ENCODE measurements at regions not wholly inside any gene's neighbourhood (a gene's known extent, or its start where the extent isn't known, plus 50 kb on each side); places are given as distances from the start of the nearest gene placed in this dataset.

DNA sequence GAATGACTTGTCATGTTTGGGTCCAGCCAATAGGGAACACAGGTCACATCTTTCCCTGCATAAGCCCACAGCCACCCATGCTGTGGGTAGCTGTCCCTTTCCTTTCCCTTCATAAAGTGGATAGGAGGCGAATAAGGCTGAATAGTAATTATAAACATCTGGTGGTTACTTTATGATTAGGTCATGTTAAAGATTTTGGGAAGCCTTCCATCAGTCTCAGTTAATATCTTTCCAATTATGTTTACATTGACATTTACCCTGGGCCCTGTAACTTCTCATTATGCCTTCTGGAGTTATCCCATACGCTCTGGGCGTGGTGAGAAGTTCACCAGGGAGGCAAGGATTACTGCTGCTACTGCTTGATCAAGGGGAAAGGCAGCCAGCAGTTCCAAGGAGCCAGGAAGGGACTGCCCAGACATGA is 197.2 kb downstream of the HLX start:
- no peak for DNase-seq
- Histone ChIP-seq H3K4me1 (no peaks in the 10 kb centered on the region), H3K27me3 (no peaks in the 10 kb centered on the region), H3K4me3 (replicated peaks in 1 of 3) (no peak overlapping the region), H3K9me3 (no peaks in the 10 kb centered on the region), H3K27ac (no peak overlapping the region), H3K36me3 (no peaks in the 10 kb centered on the region)
- TF ChIP-seq, protein P1, sequence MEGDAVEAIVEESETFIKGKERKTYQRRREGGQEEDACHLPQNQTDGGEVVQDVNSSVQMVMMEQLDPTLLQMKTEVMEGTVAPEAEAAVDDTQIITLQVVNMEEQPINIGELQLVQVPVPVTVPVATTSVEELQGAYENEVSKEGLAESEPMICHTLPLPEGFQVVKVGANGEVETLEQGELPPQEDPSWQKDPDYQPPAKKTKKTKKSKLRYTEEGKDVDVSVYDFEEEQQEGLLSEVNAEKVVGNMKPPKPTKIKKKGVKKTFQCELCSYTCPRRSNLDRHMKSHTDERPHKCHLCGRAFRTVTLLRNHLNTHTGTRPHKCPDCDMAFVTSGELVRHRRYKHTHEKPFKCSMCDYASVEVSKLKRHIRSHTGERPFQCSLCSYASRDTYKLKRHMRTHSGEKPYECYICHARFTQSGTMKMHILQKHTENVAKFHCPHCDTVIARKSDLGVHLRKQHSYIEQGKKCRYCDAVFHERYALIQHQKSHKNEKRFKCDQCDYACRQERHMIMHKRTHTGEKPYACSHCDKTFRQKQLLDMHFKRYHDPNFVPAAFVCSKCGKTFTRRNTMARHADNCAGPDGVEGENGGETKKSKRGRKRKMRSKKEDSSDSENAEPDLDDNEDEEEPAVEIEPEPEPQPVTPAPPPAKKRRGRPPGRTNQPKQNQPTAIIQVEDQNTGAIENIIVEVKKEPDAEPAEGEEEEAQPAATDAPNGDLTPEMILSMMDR (IDR thresholded peaks at IDR 0.05) = no peak
- TF ChIP-seq POLR2A (IDR thresholded peaks at IDR 0.05) = no peak
- WGBS, 2 donors = 87 to 94% methylated on average over 3 of the region's 3 CpGs
- intact Hi-C loops (cut with DNase I) = no loop called here

GRCh38 chr1:221078260-221078965 is 199.2 kb downstream of the HLX start:
- H3K4me1 ChIP-seq = no peaks in the 10 kb centered on the region
- no peaks in the 10 kb centered on the region for H3K27me3 ChIP-seq
- H3K9me3 ChIP-seq = no peaks in the 10 kb centered on the region
- no peaks in the 10 kb centered on the region for H3K36me3 ChIP-seq
- no peak overlapping the region for H3K4me3 ChIP-seq (replicated peaks in 1 of 3)
- no peak for TF ChIP-seq POLR2A (IDR thresholded peaks at IDR 0.05)
- TF ChIP-seq, protein P1 (IDR thresholded peaks at IDR 0.05) = no peak
- intact Hi-C loops (cut with DNase I) = no loop called here
- 97 to 98% methylated on average over 1 of the region's 1 CpG for WGBS, 2 donors
- H3K27ac ChIP-seq = no peak overlapping the region
- no peak for DNase-seq

- 88 to 94% methylated on average over 1 of the region's 1 CpG for WGBS, 2 donors
- no peak overlapping the region for H3K27ac ChIP-seq
- no peaks in the 10 kb centered on the region for H3K36me3 ChIP-seq
- no peak for TF ChIP-seq POLR2A (IDR thresholded peaks at IDR 0.05)
- TF ChIP-seq, protein P1 (IDR thresholded peaks at IDR 0.05) = no peak
- intact Hi-C loops (cut with DNase I) = no loop called here
- no peaks in the 10 kb centered on the region for H3K9me3 ChIP-seq
- H3K4me3 ChIP-seq (replicated peaks in 1 of 3) = no peak overlapping the region
- DNase-seq = no peak
- no peaks in the 10 kb centered on the region for H3K27me3 ChIP-seq
- no peaks in the 10 kb centered on the region for H3K4me1 ChIP-seq
Observed at GRCh38 chr1:221083902-221084301, 204.7 kb downstream of the HLX start.

DNA sequence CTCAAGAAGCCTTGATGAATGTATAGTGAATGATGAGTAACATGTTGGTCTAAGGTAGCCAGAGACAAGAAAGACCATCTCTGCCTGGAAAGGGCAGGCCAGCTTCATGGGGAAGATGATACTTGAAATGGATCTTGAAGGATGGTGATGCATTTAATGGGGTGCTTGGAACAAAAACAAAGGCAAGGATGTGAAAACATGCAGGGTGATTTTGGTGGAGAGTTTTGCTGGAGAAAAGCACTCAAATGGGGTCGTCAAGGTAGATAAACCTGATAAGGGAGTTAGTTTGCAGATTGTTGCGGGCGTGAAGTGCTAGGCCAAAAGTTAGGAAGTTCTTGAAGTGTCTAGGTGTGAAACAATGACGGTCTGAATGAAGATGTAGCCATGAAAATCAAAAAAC is 205.4 kb downstream of the HLX start:
- Histone ChIP-seq H3K4me3 (replicated peaks in 1 of 3) (no peak overlapping the region), H3K27ac (no peak overlapping the region), H3K4me1 (no peaks in the 10 kb centered on the region), H3K36me3 (no peaks in the 10 kb centered on the region), H3K27me3 (no peaks in the 10 kb centered on the region), H3K9me3 (no peaks in the 10 kb centered on the region)
- WGBS, 2 donors = 73 to 82% methylated on average over 4 of the region's 4 CpGs
- intact Hi-C loops (cut with DNase I) = no loop called here
- no peak for DNase-seq
- TF ChIP-seq, protein P1 (IDR thresholded peaks at IDR 0.05) = no peak
- TF ChIP-seq POLR2A (IDR thresholded peaks at IDR 0.05) = no peak

- intact Hi-C loops (cut with DNase I) = no loop called here
- Histone ChIP-seq H3K4me3 (replicated peaks in 1 of 3) (no peak overlapping the region), H3K36me3 (no peaks in the 10 kb centered on the region), H3K9me3 (no peaks in the 10 kb centered on the region), H3K27ac (no peak overlapping the region), H3K27me3 (no peaks in the 10 kb centered on the region), H3K4me1 (no peaks in the 10 kb centered on the region)
- no peak for DNase-seq
- TF ChIP-seq, protein P1 (IDR thresholded peaks at IDR 0.05) = no peak
- no peak for TF ChIP-seq POLR2A (IDR thresholded peaks at IDR 0.05)
- WGBS, 2 donors = 79 to 85% methylated on average over 2 of the region's 2 CpGs
Observed at GRCh38 chr1:221085701-221086375, 206.6 kb downstream of the HLX start.

Data from thyroid gland (tissue), 4 donors.